Panc1 (cell line): ENCODE measurements at regions not wholly inside any gene's neighbourhood (a gene's known extent, or its start where the extent isn't known, plus 50 kb on each side); places are given as distances from the start of the nearest gene placed in this dataset.

Experiments used
- CTCF ChIP-seq: fragments of 450-650 bp; IDR thresholded peaks from 2 replicates; pipeline ENCODE4 v1.5.1; 2017; ENCODE audit warnings: mild to moderate bottlenecking
- SIN3A ChIP-seq: IDR thresholded peaks from 2 replicates; pipeline ENCODE4 v1.6.1; 2012; ENCODE audit warnings: low read depth, mild to moderate bottlenecking, low read length, moderate library complexity, borderline replicate concordance; ENCODE audit not compliant: insufficient read depth

GRCh38 chr1:95309031-95309471 is 75.0 kb downstream of the RWDD3 start:
- TF ChIP-seq CTCF = peak; percentile 72
- TF ChIP-seq SIN3A = no peak
